Loucy (cell line): ENCODE measurements at regions not wholly inside any gene's neighbourhood (a gene's known extent, or its start where the extent isn't known, plus 50 kb on each side); places are given as distances from the start of the nearest gene placed in this dataset.
A peak's percentile ranks its signal among the peaks of the same experiment; 100 is the strongest.

Experiments
- H2AFZ ChIP-seq: fragments of 200-600 bp; sonication (generic); 2 replicates; pipeline ENCODE4 v1.6.0; 2016; ENCODE audit warnings: antibody characterized with exemption, mild to moderate bottlenecking, low read length, moderate library complexity
- H3F3A ChIP-seq: fragments of 200-600 bp; 2 replicates; pipeline ENCODE4 v1.6.0; 2016; ENCODE audit warnings: antibody characterized with exemption, low read depth, mild to moderate bottlenecking
- H3K27me3 ChIP-seq: fragments of 200-600 bp; sonication (generic); 2 replicates; pipeline ENCODE4 v1.6.1; 2014; ENCODE audit warnings: low read length, mild to moderate bottlenecking; ENCODE audit not compliant: insufficient read depth, poor library complexity, severe bottlenecking
- H3K36me3 ChIP-seq: fragments of 200-600 bp; sonication (generic); 2 replicates; pipeline ENCODE4 v1.6.1; 2016; ENCODE audit warnings: low read length; ENCODE audit not compliant: insufficient read depth
- H3K4me1 ChIP-seq: fragments of 200-600 bp; sonication (generic); 2 replicates; pipeline ENCODE4 v1.5.1; 2014; ENCODE audit warnings: low read length, mild to moderate bottlenecking; ENCODE audit not compliant: insufficient read depth, poor library complexity, severe bottlenecking
- H3K4me2 ChIP-seq: fragments of 200-600 bp; sonication (generic); 2 replicates; pipeline ENCODE4 v1.6.0; 2014; ENCODE audit warnings: antibody characterized with exemption, low read length, low read depth, mild to moderate bottlenecking; ENCODE audit not compliant: poor library complexity, severe bottlenecking
- H3K4me3 ChIP-seq: fragments of 200-600 bp; sonication (generic); 2 replicates; pipeline ENCODE4 v1.5.1; 2014; ENCODE audit warnings: low read length, mild to moderate bottlenecking, mixed read lengths; ENCODE audit not compliant: poor library complexity, severe bottlenecking
- H3K79me2 ChIP-seq: fragments of 200-600 bp; sonication (generic); 2 replicates; pipeline ENCODE4 v1.6.1; 2014; ENCODE audit warnings: low read length; ENCODE audit not compliant: insufficient read depth
- H3K9ac ChIP-seq: fragments of 200-600 bp; sonication (generic); 2 replicates; pipeline ENCODE4 v1.6.0; 2014; ENCODE audit warnings: mild to moderate bottlenecking, low read depth, low read length, moderate library complexity; ENCODE audit not compliant: poor library complexity, severe bottlenecking
- H3K9me2 ChIP-seq: fragments of 200-600 bp; sonication (generic); replicated peaks from 2 replicates; pipeline ENCODE4 v1.6.1; 2016; ENCODE audit warnings: low read depth, low read length, mixed read lengths
- H3K9me3 ChIP-seq: fragments of 200-600 bp; sonication (generic); 2 replicates; pipeline ENCODE4 v1.6.1; 2014; ENCODE audit warnings: mild to moderate bottlenecking, antibody characterized with exemption, low read length, low read depth; ENCODE audit not compliant: insufficient read depth
- H4K20me1 ChIP-seq: fragments of 200-600 bp; sonication (generic); 2 replicates; pipeline ENCODE4 v1.6.0; 2014; ENCODE audit warnings: antibody characterized with exemption, low read length, mild to moderate bottlenecking; ENCODE audit not compliant: insufficient read depth, poor library complexity, severe bottlenecking
- EZH2phosphoT487 ChIP-seq: fragments of 200-600 bp; IDR thresholded peaks from 2 replicates; pipeline ENCODE4 v1.6.1; 2018; ENCODE audit warnings: antibody characterized with exemption, mild to moderate bottlenecking, moderate library complexity, borderline replicate concordance
- TF ChIP-seq, protein P1 (sequence below): fragments of 200-600 bp; sonication (generic); conservative IDR thresholded peaks from 2 replicates; pipeline ENCODE4 v1.5.1; 2014; ENCODE audit warnings: mild to moderate bottlenecking, antibody characterized with exemption, low read length

GRCh38 chr1:221164951-221165838, 286.0 kb downstream of the HLX start:
- Histone ChIP-seq H3K9me3 (no peaks in the 10 kb centered on the region), H2AFZ (no peak overlapping the region), H3K79me2 (no peaks in the 10 kb centered on the region), H3K27me3 (no peaks in the 10 kb centered on the region), H3K4me2 (no peak overlapping the region), H4K20me1 (no peaks in the 10 kb centered on the region), H3K4me3 (no peak overlapping the region), H3F3A (no peaks in the 10 kb centered on the region), H3K4me1 (peaks cover 18% of the 10 kb centered on the region), H3K9me2 (no peaks in the 10 kb centered on the region), H3K36me3 (no peaks in the 10 kb centered on the region), H3K9ac (no peak overlapping the region)
- TF ChIP-seq, protein P1, sequence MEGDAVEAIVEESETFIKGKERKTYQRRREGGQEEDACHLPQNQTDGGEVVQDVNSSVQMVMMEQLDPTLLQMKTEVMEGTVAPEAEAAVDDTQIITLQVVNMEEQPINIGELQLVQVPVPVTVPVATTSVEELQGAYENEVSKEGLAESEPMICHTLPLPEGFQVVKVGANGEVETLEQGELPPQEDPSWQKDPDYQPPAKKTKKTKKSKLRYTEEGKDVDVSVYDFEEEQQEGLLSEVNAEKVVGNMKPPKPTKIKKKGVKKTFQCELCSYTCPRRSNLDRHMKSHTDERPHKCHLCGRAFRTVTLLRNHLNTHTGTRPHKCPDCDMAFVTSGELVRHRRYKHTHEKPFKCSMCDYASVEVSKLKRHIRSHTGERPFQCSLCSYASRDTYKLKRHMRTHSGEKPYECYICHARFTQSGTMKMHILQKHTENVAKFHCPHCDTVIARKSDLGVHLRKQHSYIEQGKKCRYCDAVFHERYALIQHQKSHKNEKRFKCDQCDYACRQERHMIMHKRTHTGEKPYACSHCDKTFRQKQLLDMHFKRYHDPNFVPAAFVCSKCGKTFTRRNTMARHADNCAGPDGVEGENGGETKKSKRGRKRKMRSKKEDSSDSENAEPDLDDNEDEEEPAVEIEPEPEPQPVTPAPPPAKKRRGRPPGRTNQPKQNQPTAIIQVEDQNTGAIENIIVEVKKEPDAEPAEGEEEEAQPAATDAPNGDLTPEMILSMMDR, result no peak
- no peak for TF ChIP-seq EZH2phosphoT487

- TF ChIP-seq, protein P1, result no peak
- TF ChIP-seq EZH2phosphoT487, result no peak
- H3K4me2 ChIP-seq, result peak overlapping the region; percentile 67
These were observed 286.7 kb downstream of the HLX start for GRCh38 chr1:221165839-221166500.

DNA sequence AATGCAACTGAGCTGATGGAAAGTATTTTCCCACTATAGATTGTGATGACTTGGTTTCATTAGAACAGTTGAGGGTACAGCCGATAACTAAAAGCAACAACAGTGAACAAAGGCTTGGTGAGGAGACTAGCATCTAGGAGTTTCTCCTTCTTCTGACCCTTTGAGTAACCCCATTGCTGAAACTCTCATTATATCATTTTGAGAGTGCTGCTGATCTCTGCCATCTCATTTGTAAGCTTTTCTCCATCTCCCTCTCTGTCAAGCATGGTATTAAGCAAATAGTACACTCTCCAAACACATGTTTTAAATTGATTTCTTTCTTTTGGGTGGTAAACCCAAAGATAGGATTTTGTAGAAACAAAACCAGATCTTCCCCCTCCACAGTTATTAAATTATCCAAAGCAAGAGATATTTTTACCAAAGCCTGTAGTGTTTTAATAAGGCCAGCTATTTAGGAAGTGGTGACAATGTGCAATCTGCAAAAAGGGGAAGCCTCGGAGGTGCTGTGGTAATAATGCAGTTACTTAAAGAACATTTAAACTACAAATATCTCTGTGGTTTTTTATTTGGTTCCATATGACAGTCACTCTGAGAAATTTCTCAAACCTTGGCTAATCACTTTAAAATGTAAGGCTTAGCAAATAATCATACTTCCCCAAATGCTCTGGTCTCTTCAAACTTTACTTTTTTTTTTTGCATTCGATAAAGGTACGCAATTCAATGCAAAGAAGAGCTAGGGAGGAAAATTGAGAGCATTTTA, 287.5 kb downstream of the HLX start:
- H3K9me2 ChIP-seq, result no peaks in the 10 kb centered on the region
- H3K79me2 ChIP-seq, result no peaks in the 10 kb centered on the region
- no peaks in the 10 kb centered on the region for H3K9me3 ChIP-seq
- H3K36me3 ChIP-seq, result no peaks in the 10 kb centered on the region
- no peaks in the 10 kb centered on the region for H3K27me3 ChIP-seq
- peak overlapping the region; percentile 67 for H3K4me2 ChIP-seq
- no peaks in the 10 kb centered on the region for H3F3A ChIP-seq
- peak overlapping the region; percentile 51 for H3K4me3 ChIP-seq
- H4K20me1 ChIP-seq, result no peaks in the 10 kb centered on the region
- TF ChIP-seq, protein P1, result no peak
- TF ChIP-seq EZH2phosphoT487, result no peak
- no peak overlapping the region for H3K9ac ChIP-seq
- peaks cover 18% of the 10 kb centered on the region for H3K4me1 ChIP-seq
- H2AFZ ChIP-seq, result no peak overlapping the region

More at GRCh38 chr1:221165839-221166500, 286.7 kb downstream of the HLX start:
- no peaks in the 10 kb centered on the region for H3K27me3 ChIP-seq
- H3K9me3 ChIP-seq, result no peaks in the 10 kb centered on the region
- H3K36me3 ChIP-seq, result no peaks in the 10 kb centered on the region
- H3K4me1 ChIP-seq, result peaks cover 18% of the 10 kb centered on the region
- no peak overlapping the region for H3K9ac ChIP-seq
- H3K79me2 ChIP-seq, result no peaks in the 10 kb centered on the region
- H3K9me2 ChIP-seq, result no peaks in the 10 kb centered on the region
- H3F3A ChIP-seq, result no peaks in the 10 kb centered on the region
- no peaks in the 10 kb centered on the region for H4K20me1 ChIP-seq
- peak overlapping the region; percentile 6 for H3K4me3 ChIP-seq
- no peak overlapping the region for H2AFZ ChIP-seq
